Gastroesophageal sphincter (tissue), 3 donors: ENCODE measurements at regions not wholly inside any gene's neighbourhood (a gene's known extent, or its start where the extent isn't known, plus 50 kb on each side); places are given as distances from the start of the nearest gene placed in this dataset.

Experiments
- CTCF ChIP-seq, 4 experiments: fragments of 200-600 bp in 2 of 4; fragments of 450-650 bp in 2 of 4; sonication (generic) in 1 of 4; IDR thresholded peaks; one replicate each; pipeline ENCODE4 v1.5.1; 2017 to 2019; ENCODE audit warnings: antibody characterized with exemption in 4 of 4, mild to moderate bottlenecking in 2 of 4, moderate library complexity in 2 of 4
- POLR2A ChIP-seq, 2 donors: fragments of 450-650 bp; IDR thresholded peaks; one replicate each; pipeline ENCODE4 v1.6.1; 2017; ENCODE audit warnings: antibody characterized with exemption in 2 of 2, mild to moderate bottlenecking in 2 of 2, moderate library complexity in 1 of 2

DNA sequence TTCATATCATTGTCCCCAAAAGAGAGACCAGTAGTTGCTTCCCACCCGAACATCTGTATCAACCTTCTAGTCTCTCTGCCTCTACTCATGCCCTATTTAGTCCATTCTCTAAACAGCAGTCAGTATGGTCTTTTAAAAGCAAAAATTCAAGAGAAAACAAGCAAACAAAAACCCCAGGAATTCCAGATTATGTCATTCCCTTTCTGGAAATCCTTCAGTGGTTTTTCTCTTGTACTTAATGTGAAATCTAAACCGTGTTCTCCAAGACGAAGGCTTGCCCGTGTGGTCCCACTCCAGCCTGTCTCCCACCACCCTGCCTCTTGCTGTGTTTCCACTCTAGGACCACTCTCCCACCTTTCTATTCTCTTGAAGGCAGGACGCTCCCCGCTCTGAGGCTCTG lies 90.8 kb downstream of the TMEM30B start:
- TF ChIP-seq POLR2A (IDR thresholded peaks at IDR 0.05) = no peak
- TF ChIP-seq CTCF (IDR thresholded peaks at IDR 0.05) = no peak
